SK-N-SH (cell line): ENCODE measurements at regions not wholly inside any gene's neighbourhood (a gene's known extent, or its start where the extent isn't known, plus 50 kb on each side); places are given as distances from the start of the nearest gene placed in this dataset.

Experiments
- CTCF ChIA-PET: fragments of 300-600, 350-600 bp; formaldehyde crosslinking; extraction: SDS; loops from one replicate; lab custom pipeline; 2021; lab: Yijun Ruan, JAX
- POLR2A ChIA-PET: fragments of 350-600 bp; sonication (Branson Sonifier 250); formaldehyde crosslinking; extraction: SDS; loops from one replicate; lab custom pipeline; 2020; ENCODE audit warnings: antibody characterized with exemption, inconsistent platforms; lab: Yijun Ruan, JAX
- DNase-seq: peaks from one replicate; pipeline ENCODE4 v3.0.0; 2012
- H2AFZ ChIP-seq: fragments of 200-600 bp; sonication (generic); 2 replicates; pipeline ENCODE4 v1.8.1; 2016; ENCODE audit warnings: antibody characterized with exemption, mild to moderate bottlenecking, low read depth
- H3F3A ChIP-seq: fragments of 200-600 bp; sonication (generic); replicated peaks from 2 replicates; pipeline ENCODE3; 2016; ENCODE audit warnings: antibody characterized with exemption, mild to moderate bottlenecking; ENCODE audit not compliant: insufficient read depth
- H3K27ac ChIP-seq, 2 experiments: fragments of 200-500 bp in 1 of 2; fragments of 200-600 bp in 1 of 2; sonication (Bioruptor generic) in 1 of 2; sonication (generic), shearing (Covaris generic) in 1 of 2; 2 replicates each; pipeline versions ENCODE4 v1.5.1 to v1.6.1; 2014 to 2016; ENCODE audit warnings: low read depth in 2 of 2, inconsistent platforms in 1 of 2, low read length in 1 of 2, mild to moderate bottlenecking in 1 of 2, mixed read lengths in 1 of 2
- H3K27me3 ChIP-seq: fragments of 200-600 bp; sonication (generic), shearing (Covaris generic); 2 replicates; pipeline ENCODE4 v1.6.1; 2016; ENCODE audit warnings: mixed run types; ENCODE audit not compliant: insufficient read depth
- H3K36me3 ChIP-seq, 2 experiments: fragments of 200-500 bp in 1 of 2; fragments of 200-600 bp in 1 of 2; sonication (Bioruptor generic) in 1 of 2; sonication (generic) in 1 of 2; replicated peaks in 1 of 2; 2 replicates each; pipeline versions ENCODE3 to v1.5.1; 2014 to 2016; ENCODE audit warnings: low read length in 1 of 2, mild to moderate bottlenecking in 1 of 2; ENCODE audit not compliant: insufficient read depth in 2 of 2, control insufficient read depth in 1 of 2
- H3K4me1 ChIP-seq, 2 experiments: fragments of 200-500 bp in 1 of 2; fragments of 200-600 bp in 1 of 2; sonication (Bioruptor generic) in 1 of 2; sonication (generic), shearing (Covaris generic) in 1 of 2; 2 replicates each; pipeline versions ENCODE4 v1.5.1 to v1.6.1; 2014 to 2016; ENCODE audit warnings: low read depth in 1 of 2, low read length in 1 of 2, mixed run types in 1 of 2; ENCODE audit not compliant: insufficient read depth in 2 of 2, control insufficient read depth in 1 of 2
- H3K4me2 ChIP-seq: fragments of 200-600 bp; sonication (generic), shearing (Covaris generic); 2 replicates; pipeline ENCODE4 v1.6.1; 2017; ENCODE audit warnings: mixed run types
- H3K4me3 ChIP-seq, 2 experiments: fragments of 200-500 bp in 1 of 2; fragments of 200-600 bp in 1 of 2; sonication (Bioruptor generic) in 1 of 2; sonication (generic), shearing (Covaris generic) in 1 of 2; 2 replicates each; pipeline versions ENCODE4 v1.5.1 to v1.8.1; 2014 to 2016; ENCODE audit warnings: low read depth in 2 of 2, inconsistent platforms in 1 of 2, low read length in 1 of 2, mild to moderate bottlenecking in 1 of 2, mixed read lengths in 1 of 2, moderate library complexity in 1 of 2
- H3K79me2 ChIP-seq: fragments of 200-600 bp; sonication (generic); 2 replicates; pipeline ENCODE4 v1.8.1; 2017; ENCODE audit warnings: mild to moderate bottlenecking; ENCODE audit not compliant: insufficient read depth
- H3K9ac ChIP-seq: fragments of 200-600 bp; sonication (generic); 2 replicates; pipeline ENCODE4 v1.6.1; 2017; ENCODE audit warnings: mixed run types
- H3K9me2 ChIP-seq: fragments of 200-600 bp; sonication (generic); 2 replicates; pipeline ENCODE4 v1.6.1; 2017; ENCODE audit warnings: mixed run types
- H3K9me3 ChIP-seq: fragments of 200-600 bp; sonication (generic); 2 replicates; pipeline ENCODE4 v1.6.1; 2017; ENCODE audit warnings: mixed run types, mild to moderate bottlenecking, moderate library complexity
- H4K20me1 ChIP-seq: fragments of 200-600 bp; sonication (generic); 2 replicates; pipeline ENCODE4 v1.6.1; 2017; ENCODE audit warnings: mild to moderate bottlenecking, mixed run types; ENCODE audit not compliant: insufficient read depth
- CHD2 ChIP-seq: fragments of 150-350 bp; IDR thresholded peaks from 2 replicates; pipeline ENCODE4 v1.6.1; 2018; ENCODE audit warnings: low read length; ENCODE audit not compliant: partially characterized antibody
- ELF1 ChIP-seq: IDR thresholded peaks from 2 replicates; pipeline ENCODE4 v1.4.0; 2012
- EZH2phosphoT487 ChIP-seq: fragments of 200-600 bp; sonication (generic); IDR thresholded peaks from 2 replicates; pipeline ENCODE4 v1.6.1; 2017; ENCODE audit warnings: low read depth, mixed run types, mild to moderate bottlenecking, antibody characterized with exemption, moderate library complexity, borderline replicate concordance
- FOSL2 ChIP-seq: IDR thresholded peaks from 2 replicates; pipeline ENCODE4 v1.4.0; 2012; ENCODE audit warnings: low read depth, mild to moderate bottlenecking, moderate library complexity, borderline replicate concordance
- FOXM1 ChIP-seq: IDR thresholded peaks from 2 replicates; pipeline ENCODE4 v1.4.0; 2012; ENCODE audit warnings: low read depth, mild to moderate bottlenecking
- JUND ChIP-seq: IDR thresholded peaks from 2 replicates; pipeline ENCODE4 v1.4.0; 2012
- MEF2A ChIP-seq: IDR thresholded peaks from 2 replicates; pipeline ENCODE4 v1.4.0; 2012; ENCODE audit warnings: low read depth, borderline replicate concordance
- MXI1 ChIP-seq: IDR thresholded peaks from 2 replicates; pipeline ENCODE4 v1.6.1; 2012; ENCODE audit warnings: mild to moderate bottlenecking, low read depth, low read length, improper control_type of control experiment
- NFIC ChIP-seq: IDR thresholded peaks from 2 replicates; pipeline ENCODE4 v1.4.0; 2012; ENCODE audit warnings: borderline replicate concordance
- NRF1 ChIP-seq: IDR thresholded peaks from 2 replicates; pipeline ENCODE4 v1.6.1; 2012; ENCODE audit warnings: low read depth, mild to moderate bottlenecking, low read length
- RCOR1 ChIP-seq: fragments of 150-350 bp; IDR thresholded peaks from 2 replicates; pipeline ENCODE4 v1.6.1; 2017; ENCODE audit warnings: antibody characterized with exemption, low read length
- SIN3A ChIP-seq: IDR thresholded peaks from 2 replicates; pipeline ENCODE4 v1.6.1; 2012; ENCODE audit warnings: low read depth, mild to moderate bottlenecking, low read length, moderate library complexity, borderline replicate concordance
- SMC3 ChIP-seq: IDR thresholded peaks from 2 replicates; pipeline ENCODE4 v1.6.1; 2012; ENCODE audit warnings: low read depth, low read length, improper control_type of control experiment
- TAF1 ChIP-seq: IDR thresholded peaks from 2 replicates; pipeline ENCODE4 v1.6.1; 2012; ENCODE audit warnings: low read depth, mild to moderate bottlenecking, low read length, moderate library complexity, borderline replicate concordance
- YY1 ChIP-seq: IDR thresholded peaks from 2 replicates; pipeline ENCODE4 v1.4.0; 2012; ENCODE audit warnings: low read depth, mild to moderate bottlenecking
- WGBS: methylation state at CpG from one replicate; pipeline ENCODE4 v1.1.6; 2017; ENCODE audit warnings: low lambda C conversion rate; 5-methylcytosine and 5-hydroxymethylcytosine counted together
- TF ChIP-seq, protein P1 (sequence below): IDR thresholded peaks from 2 replicates; pipeline ENCODE4 v1.6.1; 2012; ENCODE audit warnings: mild to moderate bottlenecking, low read depth, low read length, moderate library complexity
- TF ChIP-seq, protein P2 (sequence below): fragments of 150-350 bp; IDR thresholded peaks from 2 replicates; pipeline ENCODE4 v1.6.1; 2016; ENCODE audit warnings: mild to moderate bottlenecking, low read depth, low read length
- TF ChIP-seq, protein P3 (sequence below): fragments of 150-350 bp; IDR thresholded peaks from 2 replicates; pipeline ENCODE4 v1.6.1; 2017; ENCODE audit warnings: antibody characterized with exemption, low read length, low read depth, borderline replicate concordance
- TF ChIP-seq, protein P4 (sequence below): IDR thresholded peaks from 2 replicates; pipeline ENCODE4 v1.4.0; 2012; ENCODE audit warnings: low read depth

DNA sequence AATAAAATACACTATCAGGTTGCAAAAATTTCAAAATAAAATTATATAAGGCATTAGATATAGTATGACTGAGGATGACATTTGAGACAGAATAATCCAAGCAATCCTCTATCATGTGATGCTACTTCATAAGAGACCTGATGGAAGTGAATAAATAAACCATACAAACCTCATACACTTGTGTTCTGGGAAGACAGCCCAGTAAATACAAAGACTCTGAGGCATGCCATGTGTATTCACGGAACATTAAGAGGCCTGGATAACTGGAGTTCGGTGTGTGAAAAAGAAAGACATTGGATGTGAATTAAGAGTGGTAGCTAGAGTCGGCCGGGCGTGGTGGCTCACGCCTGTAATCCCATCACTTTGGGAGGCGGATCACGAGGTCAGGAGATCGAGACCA lies 364.2 kb downstream of the ADAM29 start:
- DNase-seq: no peak
- 59% methylated on average over 9 of the region's 9 CpGs for WGBS
- POLR2A ChIA-PET: no interaction called here

DNA sequence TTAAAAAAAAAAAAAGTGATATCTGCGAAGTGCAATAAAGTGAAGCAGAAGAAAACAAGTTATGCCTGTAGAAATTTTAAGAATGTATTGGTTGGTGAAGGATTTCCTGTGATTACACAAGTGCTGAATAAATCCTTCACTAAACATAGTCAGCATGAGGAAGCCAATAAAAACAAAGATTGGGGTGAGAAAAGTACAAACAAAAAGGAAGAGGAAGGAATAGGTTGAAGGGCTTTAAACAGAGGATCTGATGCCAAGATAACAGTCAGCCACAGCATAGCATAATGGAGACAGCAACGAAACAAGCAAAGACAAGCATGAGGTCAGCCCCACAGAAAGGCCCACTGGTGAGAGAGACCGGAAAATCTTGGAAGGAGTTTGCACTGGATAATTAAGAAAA lies 372.2 kb downstream of the ADAM29 start:
- Histone ChIP-seq H3K27me3 (no peaks in the 10 kb centered on the region), H3K9ac (no peak overlapping the region), H3K4me3 (no peak overlapping the region), H3K27ac (no peak overlapping the region), H3F3A (no peaks in the 10 kb centered on the region), H3K4me2 (no peak overlapping the region), H2AFZ (no peak overlapping the region), H3K79me2 (no peaks in the 10 kb centered on the region), H3K4me1 (no peaks in the 10 kb centered on the region), H3K9me2 (no peaks in the 10 kb centered on the region), H3K9me3 (no peaks in the 10 kb centered on the region), H3K36me3 (no peaks in the 10 kb centered on the region), H4K20me1 (no peaks in the 10 kb centered on the region)
- ChIA-PET POLR2A (no interaction called here), CTCF (no interaction called here)
- DNase-seq: no peak
- 19% methylated on average over 3 of the region's 3 CpGs for WGBS
- TF ChIP-seq CHD2 (no peak), NFIC (no peak), ELF1 (no peak), SMC3 (no peak), TAF1 (no peak), NRF1 (no peak)
- TF ChIP-seq, protein P1, sequence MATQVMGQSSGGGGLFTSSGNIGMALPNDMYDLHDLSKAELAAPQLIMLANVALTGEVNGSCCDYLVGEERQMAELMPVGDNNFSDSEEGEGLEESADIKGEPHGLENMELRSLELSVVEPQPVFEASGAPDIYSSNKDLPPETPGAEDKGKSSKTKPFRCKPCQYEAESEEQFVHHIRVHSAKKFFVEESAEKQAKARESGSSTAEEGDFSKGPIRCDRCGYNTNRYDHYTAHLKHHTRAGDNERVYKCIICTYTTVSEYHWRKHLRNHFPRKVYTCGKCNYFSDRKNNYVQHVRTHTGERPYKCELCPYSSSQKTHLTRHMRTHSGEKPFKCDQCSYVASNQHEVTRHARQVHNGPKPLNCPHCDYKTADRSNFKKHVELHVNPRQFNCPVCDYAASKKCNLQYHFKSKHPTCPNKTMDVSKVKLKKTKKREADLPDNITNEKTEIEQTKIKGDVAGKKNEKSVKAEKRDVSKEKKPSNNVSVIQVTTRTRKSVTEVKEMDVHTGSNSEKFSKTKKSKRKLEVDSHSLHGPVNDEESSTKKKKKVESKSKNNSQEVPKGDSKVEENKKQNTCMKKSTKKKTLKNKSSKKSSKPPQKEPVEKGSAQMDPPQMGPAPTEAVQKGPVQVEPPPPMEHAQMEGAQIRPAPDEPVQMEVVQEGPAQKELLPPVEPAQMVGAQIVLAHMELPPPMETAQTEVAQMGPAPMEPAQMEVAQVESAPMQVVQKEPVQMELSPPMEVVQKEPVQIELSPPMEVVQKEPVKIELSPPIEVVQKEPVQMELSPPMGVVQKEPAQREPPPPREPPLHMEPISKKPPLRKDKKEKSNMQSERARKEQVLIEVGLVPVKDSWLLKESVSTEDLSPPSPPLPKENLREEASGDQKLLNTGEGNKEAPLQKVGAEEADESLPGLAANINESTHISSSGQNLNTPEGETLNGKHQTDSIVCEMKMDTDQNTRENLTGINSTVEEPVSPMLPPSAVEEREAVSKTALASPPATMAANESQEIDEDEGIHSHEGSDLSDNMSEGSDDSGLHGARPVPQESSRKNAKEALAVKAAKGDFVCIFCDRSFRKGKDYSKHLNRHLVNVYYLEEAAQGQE: no peak

More for the DNA sequence above, 364.2 kb downstream of the ADAM29 start:
- no peak overlapping the region for H2AFZ ChIP-seq
- no peak overlapping the region for H3K27ac ChIP-seq
- H3K4me3 ChIP-seq: no peak overlapping the region
- H3K4me1 ChIP-seq: no peaks in the 10 kb centered on the region
- TF ChIP-seq, protein P1: no peak
- no peak for TF ChIP-seq EZH2phosphoT487
- no peak for TF ChIP-seq FOXM1
- no peak for TF ChIP-seq MXI1
- TF ChIP-seq RCOR1: no peak
- TF ChIP-seq JUND: no peak
- TF ChIP-seq, protein P2, sequence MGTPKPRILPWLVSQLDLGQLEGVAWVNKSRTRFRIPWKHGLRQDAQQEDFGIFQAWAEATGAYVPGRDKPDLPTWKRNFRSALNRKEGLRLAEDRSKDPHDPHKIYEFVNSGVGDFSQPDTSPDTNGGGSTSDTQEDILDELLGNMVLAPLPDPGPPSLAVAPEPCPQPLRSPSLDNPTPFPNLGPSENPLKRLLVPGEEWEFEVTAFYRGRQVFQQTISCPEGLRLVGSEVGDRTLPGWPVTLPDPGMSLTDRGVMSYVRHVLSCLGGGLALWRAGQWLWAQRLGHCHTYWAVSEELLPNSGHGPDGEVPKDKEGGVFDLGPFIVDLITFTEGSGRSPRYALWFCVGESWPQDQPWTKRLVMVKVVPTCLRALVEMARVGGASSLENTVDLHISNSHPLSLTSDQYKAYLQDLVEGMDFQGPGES: no peak
- TF ChIP-seq, protein P3, sequence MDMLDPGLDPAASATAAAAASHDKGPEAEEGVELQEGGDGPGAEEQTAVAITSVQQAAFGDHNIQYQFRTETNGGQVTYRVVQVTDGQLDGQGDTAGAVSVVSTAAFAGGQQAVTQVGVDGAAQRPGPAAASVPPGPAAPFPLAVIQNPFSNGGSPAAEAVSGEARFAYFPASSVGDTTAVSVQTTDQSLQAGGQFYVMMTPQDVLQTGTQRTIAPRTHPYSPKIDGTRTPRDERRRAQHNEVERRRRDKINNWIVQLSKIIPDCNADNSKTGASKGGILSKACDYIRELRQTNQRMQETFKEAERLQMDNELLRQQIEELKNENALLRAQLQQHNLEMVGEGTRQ: no peak
- TF ChIP-seq, protein P4, sequence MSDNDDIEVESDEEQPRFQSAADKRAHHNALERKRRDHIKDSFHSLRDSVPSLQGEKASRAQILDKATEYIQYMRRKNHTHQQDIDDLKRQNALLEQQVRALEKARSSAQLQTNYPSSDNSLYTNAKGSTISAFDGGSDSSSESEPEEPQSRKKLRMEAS: no peak
- no peak for TF ChIP-seq SIN3A
- TF ChIP-seq MEF2A: no peak
- TF ChIP-seq FOSL2: no peak
- no peak for TF ChIP-seq YY1
- H3K36me3 ChIP-seq: no peaks in the 10 kb centered on the region
- no peaks in the 10 kb centered on the region for H3F3A ChIP-seq
- H4K20me1 ChIP-seq: no peaks in the 10 kb centered on the region
- no peaks in the 10 kb centered on the region for H3K27me3 ChIP-seq
- H3K9me2 ChIP-seq: no peaks in the 10 kb centered on the region
- no peaks in the 10 kb centered on the region for H3K9me3 ChIP-seq
- CTCF ChIA-PET: no interaction called here
- H3K79me2 ChIP-seq: no peaks in the 10 kb centered on the region
- no peak overlapping the region for H3K4me2 ChIP-seq
- H3K9ac ChIP-seq: no peak overlapping the region
